GM19193 (cell line): ENCODE measurements at regions not wholly inside any gene's neighbourhood (a gene's known extent, or its start where the extent isn't known, plus 50 kb on each side); places are given as distances from the start of the nearest gene placed in this dataset.

Experiments used
- POLR2A ChIP-seq: IDR thresholded peaks from 4 replicates; pipeline ENCODE4 v1.6.1; 2011; ENCODE audit not compliant: insufficient read depth, insufficient read length; ENCODE audit errors: extremely low read depth

- no peak for TF ChIP-seq POLR2A
Measured at GRCh38 chr5:14006823-14007520, 62.5 kb upstream of the DNAH5 start.

- TF ChIP-seq POLR2A: no peak
Measured at GRCh38 chr5:14004598-14005394, 60.3 kb upstream of the DNAH5 start.

GRCh38 chr5:14003936-14004335, 59.4 kb upstream of the DNAH5 start:
- TF ChIP-seq POLR2A: no peak

GRCh38 chr5:14003513-14003912, 59.0 kb upstream of the DNAH5 start:
- TF ChIP-seq POLR2A: no peak

GRCh38 chr5:13998254-13998653, 53.8 kb upstream of the DNAH5 start:
- no peak for TF ChIP-seq POLR2A

GRCh38 chr5:13997514-13997913, 53.0 kb upstream of the DNAH5 start:
- no peak for TF ChIP-seq POLR2A

- no peak for TF ChIP-seq POLR2A
Measured at GRCh38 chr5:13994621-13995253, 50.2 kb upstream of the DNAH5 start.
